ENCODE measurements at regions not wholly inside any gene's neighbourhood (a gene's known extent, or its start where the extent isn't known, plus 50 kb on each side); places are given as distances from the start of the nearest gene placed in this dataset.
"Not testable (repeated sequence)": the region's sequence is repeated elsewhere in the genome, so short reads cannot be mapped to it uniquely, and the experiment has no call there.

- no peaks in the 10 kb centered on the region for H3K27me3 ChIP-seq (ENCODE audit: low read depth, low read length)
- H3K4me3 ChIP-seq (ENCODE audit: low read length) = no peak overlapping the region
- H3K27ac ChIP-seq (ENCODE audit: low read length) = no peak overlapping the region
- H3K36me3 ChIP-seq (replicated peaks; ENCODE audit: low read depth, low read length) = no peaks in the 10 kb centered on the region
- no peak for TF ChIP-seq CTCF (IDR thresholded peaks at IDR 0.05; ENCODE audit: low read depth, low read length)
- TF ChIP-seq EZH2phosphoT487 (IDR thresholded peaks at IDR 0.05; ENCODE audit: low read depth) = no peak
- no peaks in the 10 kb centered on the region for H3K79me2 ChIP-seq (ENCODE audit: low read length)
- H3K9ac ChIP-seq (ENCODE audit: low read length) = no peak overlapping the region
- no peak overlapping the region for H2AFZ ChIP-seq (ENCODE audit: low read depth, low read length)
- no peaks in the 10 kb centered on the region for H3K9me3 ChIP-seq (ENCODE audit: insufficient read depth, low read length)
- no peak overlapping the region for H3K4me2 ChIP-seq (ENCODE audit: low read length)
- no peaks in the 10 kb centered on the region for H3K4me1 ChIP-seq (ENCODE audit: low read length)
- no peaks in the 10 kb centered on the region for H4K20me1 ChIP-seq (ENCODE audit: insufficient read depth, low read length)
These were observed 172.0 kb upstream of the MAGEB16 start for GRCh38 chrX:35626124-35626523.

DNA sequence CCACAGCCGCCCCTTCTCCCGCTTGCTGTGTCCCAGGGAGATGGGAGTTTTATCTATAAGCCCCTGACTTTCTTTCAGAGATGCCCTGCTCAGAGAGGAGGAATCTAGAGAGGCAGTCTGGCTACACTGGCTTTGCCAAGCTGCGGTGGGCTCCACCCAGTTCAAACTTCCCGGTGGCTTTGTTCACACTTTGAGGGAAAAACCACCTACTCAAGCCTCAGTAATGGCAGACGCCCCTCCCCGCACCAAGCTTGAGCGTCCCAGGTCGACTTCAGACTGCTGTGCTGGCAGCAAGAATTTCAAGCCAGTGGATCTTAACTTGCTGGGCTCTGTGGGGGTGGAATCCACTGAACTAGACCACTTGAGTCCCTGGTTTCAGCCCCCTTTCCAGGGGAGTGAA is 162.2 kb upstream of the MAGEB16 start:
- H3K79me2 ChIP-seq (ENCODE audit: low read length); H4K20me1 ChIP-seq (ENCODE audit: insufficient read depth, low read length); H3K9me3 ChIP-seq (ENCODE audit: insufficient read depth, low read length); H3K4me1 ChIP-seq (ENCODE audit: low read length); H3K4me3 ChIP-seq (ENCODE audit: low read length); H2AFZ ChIP-seq (ENCODE audit: low read depth, low read length); H3K27ac ChIP-seq (ENCODE audit: low read length); H3K27me3 ChIP-seq (ENCODE audit: low read depth, low read length); H3K4me2 ChIP-seq (ENCODE audit: low read length); H3K9ac ChIP-seq (ENCODE audit: low read length); H3K36me3 ChIP-seq (replicated peaks; ENCODE audit: low read depth, low read length): not testable (repeated sequence)

DNA sequence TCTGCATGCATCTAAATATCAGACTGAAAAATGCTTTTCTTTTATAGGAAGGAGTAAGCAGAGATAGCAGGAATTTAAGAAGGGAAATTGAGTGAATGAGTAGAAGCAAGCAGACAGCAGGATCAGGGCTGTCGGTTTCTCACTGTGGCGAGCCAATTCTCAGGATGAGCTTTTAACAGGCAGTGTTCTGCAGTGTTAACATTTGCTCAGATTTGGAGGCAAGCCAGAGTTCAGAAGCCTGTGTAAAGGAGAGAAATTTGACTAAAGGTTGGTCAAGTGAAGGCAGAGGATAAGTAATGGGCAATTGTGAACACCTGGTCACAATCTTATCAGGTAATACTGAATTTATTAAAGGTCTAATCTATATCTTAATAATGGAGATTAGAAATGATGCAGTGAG is 133.3 kb upstream of the MAGEB16 start:
- Histone ChIP-seq H3K27me3 (ENCODE audit: low read depth, low read length) (no peaks in the 10 kb centered on the region), H3K9ac (ENCODE audit: low read length) (no peak overlapping the region), H3K4me1 (ENCODE audit: low read length) (no peaks in the 10 kb centered on the region), H4K20me1 (ENCODE audit: insufficient read depth, low read length) (no peaks in the 10 kb centered on the region), H3K27ac (ENCODE audit: low read length) (no peak overlapping the region), H3K9me3 (ENCODE audit: insufficient read depth, low read length) (no peaks in the 10 kb centered on the region), H3K4me3 (ENCODE audit: low read length) (no peak overlapping the region), H3K4me2 (ENCODE audit: low read length) (no peak overlapping the region), H3K79me2 (ENCODE audit: low read length) (no peaks in the 10 kb centered on the region), H3K36me3 (replicated peaks; ENCODE audit: low read depth, low read length) (no peaks in the 10 kb centered on the region), H2AFZ (ENCODE audit: low read depth, low read length) (no peak overlapping the region)
- TF ChIP-seq EZH2phosphoT487 (IDR thresholded peaks at IDR 0.05; ENCODE audit: low read depth) = no peak
- TF ChIP-seq CTCF (IDR thresholded peaks at IDR 0.05; ENCODE audit: low read depth, low read length) = no peak

- no peak overlapping the region for H2AFZ ChIP-seq (ENCODE audit: low read depth, low read length)
- no peak overlapping the region for H3K9ac ChIP-seq (ENCODE audit: low read length)
- no peaks in the 10 kb centered on the region for H3K4me1 ChIP-seq (ENCODE audit: low read length)
- no peak overlapping the region for H3K4me2 ChIP-seq (ENCODE audit: low read length)
- H3K36me3 ChIP-seq (replicated peaks; ENCODE audit: low read depth, low read length) = no peaks in the 10 kb centered on the region
- H3K4me3 ChIP-seq (ENCODE audit: low read length) = no peak overlapping the region
- no peak overlapping the region for H3K27ac ChIP-seq (ENCODE audit: low read length)
- TF ChIP-seq CTCF (IDR thresholded peaks at IDR 0.05; ENCODE audit: low read depth, low read length) (no peak), EZH2phosphoT487 (IDR thresholded peaks at IDR 0.05; ENCODE audit: low read depth) (no peak)
- no peaks in the 10 kb centered on the region for H3K79me2 ChIP-seq (ENCODE audit: low read length)
- H3K9me3 ChIP-seq (ENCODE audit: insufficient read depth, low read length) = no peaks in the 10 kb centered on the region
- H3K27me3 ChIP-seq (ENCODE audit: low read depth, low read length) = no peaks in the 10 kb centered on the region
- H4K20me1 ChIP-seq (ENCODE audit: insufficient read depth, low read length) = no peaks in the 10 kb centered on the region
These were observed 132.8 kb upstream of the MAGEB16 start for GRCh38 chrX:35665311-35665710.

DNA sequence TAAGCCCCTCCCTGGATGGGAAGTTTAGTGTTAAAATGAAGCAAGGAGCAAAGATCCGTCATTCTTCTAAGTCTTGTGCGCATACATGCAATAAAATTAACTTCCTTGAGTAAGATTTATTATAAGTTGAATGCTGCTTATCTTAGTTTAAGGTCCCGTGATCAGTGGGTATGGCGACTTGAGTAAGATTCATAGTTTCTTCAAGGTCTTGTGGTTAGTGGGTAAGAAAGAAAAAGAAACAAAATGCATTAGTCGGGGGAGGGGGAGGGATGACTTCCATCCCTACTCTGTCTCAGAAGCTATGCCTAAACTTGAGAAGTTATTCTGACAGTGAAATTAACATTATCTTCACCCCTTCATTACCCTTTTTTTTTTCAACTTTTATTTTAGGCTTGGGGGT is 127.3 kb upstream of the MAGEB16 start:
- H3K79me2 ChIP-seq (ENCODE audit: low read length) = no peaks in the 10 kb centered on the region
- H3K4me1 ChIP-seq (ENCODE audit: low read length) = no peaks in the 10 kb centered on the region
- TF ChIP-seq CTCF (IDR thresholded peaks at IDR 0.05; ENCODE audit: low read depth, low read length) (no peak), EZH2phosphoT487 (IDR thresholded peaks at IDR 0.05; ENCODE audit: low read depth) (no peak)
- H3K4me3 ChIP-seq (ENCODE audit: low read length) = no peak overlapping the region
- H3K36me3 ChIP-seq (replicated peaks; ENCODE audit: low read depth, low read length) = no peaks in the 10 kb centered on the region
- no peaks in the 10 kb centered on the region for H3K9me3 ChIP-seq (ENCODE audit: insufficient read depth, low read length)
- no peak overlapping the region for H3K4me2 ChIP-seq (ENCODE audit: low read length)
- no peak overlapping the region for H3K9ac ChIP-seq (ENCODE audit: low read length)
- H3K27me3 ChIP-seq (ENCODE audit: low read depth, low read length) = no peaks in the 10 kb centered on the region
- no peaks in the 10 kb centered on the region for H4K20me1 ChIP-seq (ENCODE audit: insufficient read depth, low read length)
- H2AFZ ChIP-seq (ENCODE audit: low read depth, low read length) = no peak overlapping the region
- H3K27ac ChIP-seq (ENCODE audit: low read length) = no peak overlapping the region

Data from OCI-LY3 (cell line).